Cardiac fibroblast (primary cell): ENCODE measurements at regions not wholly inside any gene's neighbourhood (a gene's known extent, or its start where the extent isn't known, plus 50 kb on each side); places are given as distances from the start of the nearest gene placed in this dataset.
"Not testable (repeated sequence)": the region's sequence is repeated elsewhere in the genome, so short reads cannot be mapped to it uniquely, and the experiment has no call there.

ENCODE experiments used
- DNase-seq, 2 donors: peaks; one replicate each; pipeline versions ENCODE4 v3.0.0 to v3.0.0-alpha.2; 2010; ENCODE audit warnings: low read depth in 2 of 2
- H3K4me3 ChIP-seq, 2 donors: replicated peaks in 1 of 2; 1 replicate in 1 of 2; 2 replicates in 1 of 2; pipeline ENCODE4 v1.5.1; 2011; ENCODE audit warnings: low read depth in 2 of 2, low read length in 2 of 2, mild to moderate bottlenecking in 2 of 2, moderate library complexity in 1 of 2
- CTCF ChIP-seq: IDR thresholded peaks from one replicate; pipeline ENCODE4 v1.5.1; 2011; ENCODE audit warnings: low read depth, mild to moderate bottlenecking, low read length, inconsistent platforms

GRCh38 chr3:87546216-87546615 lies 269.8 kb upstream of the POU1F1 start:
- H3K4me3 ChIP-seq: no peak overlapping the region
- TF ChIP-seq CTCF: no peak
- DNase-seq: no peak

DNA sequence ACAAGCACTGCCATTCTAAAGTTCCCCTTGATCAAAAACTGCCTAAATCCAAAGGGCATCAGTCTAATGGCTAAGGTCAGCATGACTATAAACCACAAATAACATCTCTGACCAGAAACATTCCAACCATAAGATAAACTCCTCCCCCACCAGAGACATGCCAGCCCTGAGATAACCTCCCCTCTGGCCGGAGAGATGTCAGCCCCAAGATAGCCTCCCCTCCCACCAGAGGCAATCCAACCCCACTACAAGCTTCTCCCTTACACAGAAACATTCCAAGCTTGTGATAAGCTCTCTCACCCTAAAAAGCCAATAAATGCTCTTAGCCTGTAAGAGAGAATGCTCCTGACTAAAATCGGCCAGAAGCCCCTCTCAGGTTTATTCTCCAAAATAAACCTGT lies 267.0 kb upstream of the POU1F1 start:
- H3K4me3 ChIP-seq, DNase-seq: not testable (repeated sequence)

GRCh38 chr3:87541723-87542122 lies 265.3 kb upstream of the POU1F1 start:
- no peak overlapping the region for H3K4me3 ChIP-seq
- no peak for DNase-seq
- no peak for TF ChIP-seq CTCF

DNA sequence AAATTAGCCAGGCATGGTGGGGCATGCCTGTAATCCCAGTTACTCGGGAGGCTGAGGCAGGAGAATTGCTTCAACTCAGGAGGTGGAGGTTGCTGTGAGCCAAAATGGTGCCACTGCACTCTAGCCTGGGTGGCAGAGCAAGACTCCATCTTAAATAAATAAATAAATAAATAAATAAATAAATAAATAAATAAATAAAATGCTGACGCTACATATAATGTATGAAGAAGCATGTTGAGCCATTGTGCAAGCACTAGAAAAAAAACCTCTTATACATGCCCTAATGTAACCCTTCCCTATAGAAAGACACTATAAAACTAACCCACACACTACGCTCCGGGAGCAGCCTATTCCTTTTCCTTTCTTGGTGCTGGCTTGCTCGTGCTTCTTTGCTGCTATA lies 262.3 kb upstream of the POU1F1 start:
- DNase-seq, H3K4me3 ChIP-seq: not testable (repeated sequence)

- no peak overlapping the region for H3K4me3 ChIP-seq
- TF ChIP-seq CTCF: no peak
- DNase-seq: no peak
Measured at GRCh38 chr3:87509401-87509800, 233.0 kb upstream of the POU1F1 start.

DNA sequence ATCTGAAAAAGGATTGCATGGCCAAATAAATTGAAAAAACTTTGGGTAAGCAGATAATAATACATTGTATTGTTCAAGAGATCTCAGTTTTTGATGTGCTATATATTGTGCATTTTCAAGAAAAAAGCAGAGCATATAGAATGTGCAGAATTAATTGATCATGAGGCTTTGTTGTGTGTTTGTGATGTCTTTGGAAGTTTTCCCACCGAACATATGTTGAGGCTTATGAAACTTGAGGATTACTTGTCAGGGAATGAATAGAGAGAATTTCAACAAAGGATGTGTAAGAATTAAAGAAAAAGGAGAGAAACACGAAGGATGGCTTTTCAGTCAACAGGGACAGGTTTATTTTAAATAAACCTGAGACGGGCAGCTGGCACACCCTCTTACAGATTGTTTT lies 232.5 kb upstream of the POU1F1 start:
- TF ChIP-seq CTCF: no peak
- no peak for DNase-seq
- H3K4me3 ChIP-seq: no peak overlapping the region

- DNase-seq: no peak
- no peak for TF ChIP-seq CTCF
Measured at GRCh38 chr3:87507753-87508152, 231.4 kb upstream of the POU1F1 start.

DNA sequence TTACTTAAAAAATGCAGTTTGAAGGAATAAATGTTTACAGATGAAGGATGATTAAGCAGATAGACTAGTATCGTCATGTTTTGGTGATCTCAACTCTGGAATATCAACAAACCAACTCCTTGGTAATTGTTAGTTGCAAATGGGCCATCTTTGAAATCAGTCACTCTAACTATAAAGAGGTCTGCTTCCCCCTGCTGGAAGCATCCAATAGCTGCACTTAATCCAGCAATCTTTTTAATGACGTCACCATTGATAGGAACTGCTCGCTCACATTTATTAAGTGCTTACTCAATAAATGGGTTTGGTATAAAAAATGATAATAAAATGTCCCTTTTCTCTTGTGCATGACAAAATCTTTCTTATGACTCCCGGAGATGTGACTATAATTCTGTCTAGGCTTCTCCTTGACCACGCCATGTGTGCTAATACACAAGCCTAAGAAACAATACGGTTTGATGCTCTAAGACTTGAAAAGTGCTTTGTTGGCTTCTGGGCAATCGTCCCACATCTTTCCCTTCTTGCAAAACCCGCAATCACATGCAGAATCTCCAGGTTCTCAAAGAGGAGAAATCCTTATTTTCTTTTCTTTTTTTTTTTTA lies 227.6 kb upstream of the POU1F1 start:
- TF ChIP-seq CTCF: peak; percentile 78
- H3K4me3 ChIP-seq: no peak overlapping the region
- DNase-seq: peak; percentile 57 to 88

More at GRCh38 chr3:87507753-87508152, 231.4 kb upstream of the POU1F1 start:
- no peak overlapping the region for H3K4me3 ChIP-seq
